GM21723 (cell line): ENCODE measurements at regions not wholly inside any gene's neighbourhood (a gene's known extent, or its start where the extent isn't known, plus 50 kb on each side); places are given as distances from the start of the nearest gene placed in this dataset.
A peak's percentile ranks its signal among the peaks of the same experiment; 100 is the strongest.

Experiments used
- ATAC-seq: cut with Tn5 transposase; IDR thresholded peaks from one replicate; pipeline ENCODE4 v1.9.1; 2021; ENCODE audit warnings: mild to moderate bottlenecking, moderate library complexity; ENCODE audit not compliant: unreplicated experiment

GRCh38 chr17:33628500-33629346 lies 335.6 kb upstream of the ASIC2 start:
- no peak for ATAC-seq

- ATAC-seq = no peak
These were observed 340.4 kb upstream of the ASIC2 start for GRCh38 chr17:33633446-33633845.

GRCh38 chr17:33637534-33637933 lies 344.4 kb upstream of the ASIC2 start:
- ATAC-seq = no peak

- no peak for ATAC-seq
These were observed 346.2 kb upstream of the ASIC2 start for GRCh38 chr17:33639103-33639880.

- no peak for ATAC-seq
These were observed 347.5 kb upstream of the ASIC2 start for GRCh38 chr17:33640629-33641028.

GRCh38 chr17:33642002-33642401 lies 348.9 kb upstream of the ASIC2 start:
- no peak for ATAC-seq

- ATAC-seq = no peak
These were observed 354.9 kb upstream of the ASIC2 start for GRCh38 chr17:33647956-33648355.

GRCh38 chr17:33650304-33650703 lies 357.2 kb upstream of the ASIC2 start:
- no peak for ATAC-seq

GRCh38 chr17:33651686-33652085 lies 358.6 kb upstream of the ASIC2 start:
- no peak for ATAC-seq

GRCh38 chr17:33652731-33653398 lies 359.8 kb upstream of the ASIC2 start:
- no peak for ATAC-seq

GRCh38 chr17:33653399-33653788 lies 360.3 kb upstream of the ASIC2 start:
- no peak for ATAC-seq

GRCh38 chr17:33657181-33657580 lies 364.1 kb upstream of the ASIC2 start:
- ATAC-seq = no peak

GRCh38 chr17:33661975-33662374 lies 368.9 kb upstream of the ASIC2 start:
- ATAC-seq = no peak

- ATAC-seq = no peak
These were observed 371.2 kb upstream of the ASIC2 start for GRCh38 chr17:33664116-33664840.

GRCh38 chr17:33667052-33667509 lies 374.0 kb upstream of the ASIC2 start:
- ATAC-seq = peak; percentile 68

GRCh38 chr17:33667671-33668070 lies 374.6 kb upstream of the ASIC2 start:
- ATAC-seq = no peak

- ATAC-seq = no peak
These were observed 375.4 kb upstream of the ASIC2 start for GRCh38 chr17:33668516-33668915.

- ATAC-seq = no peak
These were observed 378.4 kb upstream of the ASIC2 start for GRCh38 chr17:33671491-33671890.

GRCh38 chr17:33674685-33675084 lies 381.6 kb upstream of the ASIC2 start:
- peak; percentile 57 for ATAC-seq

GRCh38 chr17:33676444-33676843 lies 383.3 kb upstream of the ASIC2 start:
- no peak for ATAC-seq

GRCh38 chr17:33679595-33679994 lies 386.5 kb upstream of the ASIC2 start:
- ATAC-seq = no peak
